HG03521 (cell line): ENCODE measurements at regions not wholly inside any gene's neighbourhood (a gene's known extent, or its start where the extent isn't known, plus 50 kb on each side); places are given as distances from the start of the nearest gene placed in this dataset.
"Not testable (repeated sequence)": the region's sequence is repeated elsewhere in the genome, so short reads cannot be mapped to it uniquely, and the experiment has no call there.

ENCODE experiments used
- ATAC-seq: cut with Tn5 transposase; IDR thresholded peaks from one replicate; pipeline ENCODE4 v1.9.1; 2021; ENCODE audit warnings: mild to moderate bottlenecking, moderate library complexity; ENCODE audit not compliant: unreplicated experiment

DNA sequence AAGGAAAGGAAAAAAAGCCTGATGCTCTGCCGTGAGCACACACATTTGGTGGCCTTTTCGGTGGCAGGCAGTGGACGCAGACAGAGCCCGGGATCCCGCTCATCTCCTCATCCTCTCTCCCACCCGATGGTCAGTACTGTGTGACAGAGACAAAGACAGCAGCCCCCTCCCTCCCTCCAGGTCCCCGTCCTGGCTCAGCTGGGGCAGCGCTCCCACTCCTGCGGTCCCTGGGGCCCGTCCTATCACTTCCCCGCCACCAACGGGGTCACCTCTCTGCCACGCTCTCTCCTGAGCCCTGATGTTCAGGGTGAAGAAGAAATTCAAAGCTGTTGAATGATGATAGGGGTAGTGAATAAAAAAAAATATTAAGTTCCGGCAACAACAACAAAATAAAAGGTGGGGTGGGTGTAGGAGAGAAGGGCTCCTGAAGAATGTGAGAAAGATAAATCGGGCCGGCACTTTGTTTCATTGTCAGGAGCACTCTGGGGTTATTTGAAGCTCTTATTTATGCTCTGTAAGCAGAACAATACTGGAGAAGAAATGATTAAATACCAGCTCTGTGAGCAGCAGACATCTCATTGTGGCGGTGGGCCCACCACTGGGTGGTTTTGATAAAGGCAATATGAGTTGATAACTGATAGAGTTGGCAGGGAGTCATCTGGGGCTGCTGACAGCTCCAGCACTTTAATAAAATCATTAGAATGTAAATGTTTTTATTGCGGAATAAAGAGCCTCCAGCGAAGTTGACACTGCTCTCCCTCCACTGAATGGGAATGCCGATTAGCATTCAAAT is 417.7 kb downstream of the IRX1 start:
- no peak for ATAC-seq

DNA sequence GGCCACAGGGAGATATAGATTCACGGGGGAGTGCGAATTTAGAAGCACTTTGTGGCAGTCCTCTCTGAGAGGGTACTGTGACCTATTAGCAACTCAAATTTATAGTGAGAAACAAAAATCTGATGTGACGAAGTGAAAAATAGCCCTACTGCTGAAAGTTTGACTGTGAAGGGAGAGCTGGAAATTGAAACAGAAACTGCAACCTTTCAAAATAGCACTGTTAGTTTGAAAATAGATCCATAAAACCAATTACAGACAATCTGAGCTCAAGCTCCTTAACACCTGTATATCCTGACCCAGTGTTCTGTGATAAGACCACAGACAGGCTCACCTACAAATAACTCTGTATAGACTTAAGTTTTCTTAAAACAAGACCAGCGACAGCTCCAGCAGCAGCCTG is 420.1 kb downstream of the IRX1 start:
- ATAC-seq = no peak

DNA sequence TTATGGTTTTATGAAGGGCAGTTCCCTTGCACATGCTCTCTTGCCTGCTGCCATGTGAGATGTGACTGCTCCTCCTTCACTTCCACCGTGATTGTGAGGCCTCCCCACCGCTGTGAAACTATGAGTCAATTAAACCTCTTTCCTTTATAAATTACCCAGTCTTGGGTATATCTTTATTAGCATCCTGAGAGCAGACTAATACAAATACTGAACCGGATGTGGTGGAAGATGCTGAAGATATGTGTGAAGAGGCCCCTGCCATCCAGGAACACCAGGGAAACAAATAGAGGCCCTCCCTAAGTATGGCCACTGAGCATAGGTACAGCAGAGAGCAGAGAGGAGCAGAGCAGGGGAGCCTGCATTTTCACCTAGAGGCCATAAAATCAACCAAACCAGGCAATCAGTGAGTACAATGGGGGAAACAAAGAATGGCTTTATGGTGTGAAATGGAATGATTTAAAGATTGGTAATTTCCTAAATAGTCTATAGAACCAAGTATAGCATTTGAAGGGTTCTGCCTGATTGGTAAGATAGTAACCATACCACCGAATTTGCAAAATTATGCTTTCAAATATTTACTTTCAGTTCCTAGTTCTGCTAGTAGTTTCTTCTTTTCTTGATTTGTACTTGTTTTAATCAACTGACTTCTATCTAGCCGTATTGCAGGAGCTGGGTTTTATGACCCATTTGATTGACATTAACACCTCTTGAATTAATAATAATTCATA is 421.6 kb downstream of the IRX1 start:
- ATAC-seq = no peak

DNA sequence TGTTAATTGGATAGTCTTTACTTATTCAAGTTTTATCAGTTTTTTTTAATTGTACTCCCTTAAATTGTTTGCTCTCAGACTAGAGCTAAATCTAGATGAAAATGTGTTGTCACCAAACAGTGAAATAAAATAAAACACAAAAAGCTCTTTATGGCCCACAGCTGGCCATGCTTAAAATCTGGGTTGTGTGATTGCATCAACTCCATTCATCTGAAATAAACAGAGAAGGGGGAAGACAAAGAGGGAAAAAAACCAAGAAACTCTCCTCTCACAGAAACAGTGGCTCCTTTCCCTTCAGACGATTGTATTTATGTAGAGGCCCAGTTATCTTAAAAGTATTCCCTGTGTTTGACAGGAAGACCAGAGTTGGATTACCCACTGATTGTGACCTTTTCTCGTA is 422.4 kb downstream of the IRX1 start:
- ATAC-seq = no peak

DNA sequence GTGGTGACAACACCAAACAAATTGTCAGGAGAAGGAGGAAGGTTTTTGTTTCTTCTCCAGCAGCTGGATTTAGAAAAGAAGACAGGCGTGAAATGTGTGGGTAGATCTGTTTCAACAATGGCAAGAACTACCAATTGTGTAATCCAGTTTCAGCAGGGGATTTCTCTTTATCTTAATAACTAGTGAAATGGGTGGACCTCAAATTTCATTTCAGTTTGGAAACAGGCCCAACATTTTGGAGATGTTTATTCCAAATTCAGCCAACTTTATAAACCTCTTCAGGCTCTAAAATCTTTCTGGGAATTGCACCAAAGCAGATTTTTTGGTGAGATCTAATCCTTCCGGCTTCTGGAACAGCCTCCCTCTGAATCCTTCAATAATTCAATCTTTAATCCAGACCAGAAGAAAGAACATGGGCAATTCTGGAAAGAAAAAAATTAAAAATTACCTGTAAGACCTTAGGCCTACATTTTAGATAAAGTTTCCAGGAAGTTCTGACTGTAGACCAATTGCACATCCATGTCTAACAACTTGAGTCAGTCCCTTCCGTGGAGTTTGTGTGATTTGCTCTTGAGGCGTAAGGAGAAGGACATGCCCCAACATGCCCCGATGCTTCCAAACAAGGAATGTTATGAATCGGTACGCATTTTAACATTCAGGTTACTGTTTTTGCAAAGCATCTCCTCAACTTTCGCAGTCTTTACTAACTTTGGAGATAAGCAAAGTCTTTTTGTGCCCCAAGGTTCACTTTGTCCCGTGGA is 423.6 kb downstream of the IRX1 start:
- ATAC-seq = no peak

DNA sequence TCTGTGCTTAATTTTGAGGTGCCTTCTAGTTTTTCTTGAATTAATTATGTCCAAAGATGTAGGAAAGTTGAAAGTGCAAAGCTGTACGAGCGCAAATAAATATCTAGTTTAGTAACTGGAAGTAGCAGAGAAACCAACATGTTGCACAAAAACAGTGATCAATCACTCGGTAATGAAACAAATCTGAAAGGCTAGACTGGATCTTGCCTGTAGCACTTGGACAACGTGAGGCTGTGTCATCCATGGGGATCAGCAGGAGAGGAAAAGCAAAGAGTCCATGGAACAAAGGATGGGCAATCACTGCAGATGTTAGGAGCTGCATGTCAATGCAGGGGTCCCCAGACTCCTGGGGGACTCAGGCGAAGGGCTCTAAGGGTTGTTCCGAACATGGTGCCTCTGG is 424.2 kb downstream of the IRX1 start:
- ATAC-seq = no peak

DNA sequence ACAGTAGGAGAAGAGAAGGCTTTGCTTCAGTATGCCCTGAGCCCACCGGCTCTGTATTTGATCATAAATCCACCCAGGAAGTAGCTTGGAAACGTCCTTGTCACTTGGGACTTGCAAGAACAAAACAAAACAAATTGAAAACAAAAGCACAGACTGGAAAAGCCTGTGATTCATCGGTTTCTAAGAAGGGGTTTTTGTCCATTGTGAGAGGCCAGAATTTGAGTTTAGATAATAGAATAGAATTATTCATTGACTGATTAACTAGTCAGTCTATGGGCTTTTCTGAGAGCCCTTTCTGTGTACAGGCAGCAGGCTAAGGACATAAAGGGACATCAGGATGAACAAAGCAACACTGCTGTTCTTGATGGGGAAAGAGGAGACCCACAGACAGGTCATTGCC is 424.8 kb downstream of the IRX1 start:
- ATAC-seq = no peak

DNA sequence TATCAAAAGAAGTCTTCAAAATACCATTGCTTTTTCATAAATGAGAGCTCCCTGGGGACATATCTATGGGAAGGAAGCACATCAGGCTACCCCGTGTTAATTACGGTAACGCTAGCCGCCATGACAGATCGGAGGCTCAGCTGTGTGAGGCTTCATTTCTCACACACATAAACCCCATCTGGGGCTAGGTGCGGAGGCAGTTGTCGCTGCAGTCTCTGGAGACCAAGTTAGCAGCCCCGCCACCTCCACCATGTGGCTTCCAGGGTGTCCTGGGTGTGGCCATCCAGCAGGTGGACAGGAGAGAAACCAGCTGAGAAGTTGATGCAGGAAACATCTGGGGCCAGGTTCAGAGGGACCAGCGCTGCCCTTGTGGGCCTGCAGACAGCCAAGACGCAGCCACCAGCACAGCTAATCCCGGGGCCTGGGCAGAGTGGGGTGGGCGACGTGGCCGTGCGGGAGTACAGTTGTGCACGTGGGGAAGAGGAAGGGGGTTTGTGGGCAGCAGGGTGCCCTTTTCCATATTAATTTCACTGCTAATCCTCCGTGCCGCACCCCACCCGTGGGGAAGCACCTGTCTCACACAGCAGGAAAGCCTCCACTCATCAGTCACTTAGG is 426.5 kb downstream of the IRX1 start:
- no peak for ATAC-seq

DNA sequence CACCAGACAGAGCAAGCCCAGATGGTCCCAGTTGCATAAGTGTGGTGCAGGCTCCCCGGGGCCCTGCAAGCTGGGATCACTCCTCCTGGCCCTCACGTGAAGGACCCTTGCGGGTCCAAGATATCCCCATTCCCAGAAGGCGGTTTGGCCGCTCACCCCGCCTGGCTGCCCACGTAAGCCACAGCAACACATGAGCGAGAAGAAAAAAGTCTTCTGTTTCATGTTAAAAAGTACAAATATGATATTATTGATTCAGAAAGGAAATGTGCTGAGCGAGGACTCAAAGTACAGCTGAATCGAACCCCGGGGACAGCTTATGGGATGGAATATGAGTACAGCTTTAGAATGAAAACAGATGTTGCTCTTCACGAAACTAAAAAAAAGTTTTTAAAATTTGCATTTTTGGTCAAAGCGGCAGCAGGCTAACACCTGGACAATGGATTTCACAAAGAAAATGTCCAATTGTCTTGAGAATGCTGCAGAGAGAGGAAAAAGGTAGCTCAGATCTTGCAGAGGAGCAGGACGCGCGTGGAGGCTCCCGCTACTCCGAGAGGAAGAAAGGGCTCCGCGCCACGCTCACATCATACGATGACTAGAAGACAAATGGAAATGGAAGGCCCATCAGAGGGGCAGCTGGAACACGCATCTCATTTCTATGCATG is 427.6 kb downstream of the IRX1 start:
- ATAC-seq = no peak

DNA sequence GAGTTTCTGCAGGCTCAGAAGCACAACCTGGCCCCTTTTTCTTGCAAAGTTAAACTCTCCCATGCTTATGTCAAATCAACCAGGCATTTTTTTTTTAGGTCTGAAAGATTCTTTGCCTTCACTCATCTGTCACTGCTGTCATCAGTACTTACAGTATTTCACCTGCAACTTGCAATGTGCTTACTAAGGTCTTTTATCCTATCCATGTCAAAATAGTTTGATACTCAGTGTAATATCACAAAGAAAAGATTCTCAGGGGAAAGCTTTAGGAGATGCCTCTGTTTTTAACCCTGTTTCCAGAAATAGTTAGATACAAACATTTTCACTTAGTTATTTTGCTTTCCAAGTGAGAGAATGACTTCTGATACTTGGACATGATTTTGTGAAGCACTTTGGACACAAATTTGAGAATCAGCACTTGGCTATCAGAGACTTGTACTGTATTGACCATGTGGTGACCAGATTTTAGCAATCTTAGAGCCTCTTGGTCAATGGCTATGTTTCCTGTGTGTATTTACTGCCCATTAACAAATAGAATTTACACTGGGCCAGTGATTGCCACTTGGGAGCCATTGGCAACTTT is 428.2 kb downstream of the IRX1 start:
- ATAC-seq = no peak

DNA sequence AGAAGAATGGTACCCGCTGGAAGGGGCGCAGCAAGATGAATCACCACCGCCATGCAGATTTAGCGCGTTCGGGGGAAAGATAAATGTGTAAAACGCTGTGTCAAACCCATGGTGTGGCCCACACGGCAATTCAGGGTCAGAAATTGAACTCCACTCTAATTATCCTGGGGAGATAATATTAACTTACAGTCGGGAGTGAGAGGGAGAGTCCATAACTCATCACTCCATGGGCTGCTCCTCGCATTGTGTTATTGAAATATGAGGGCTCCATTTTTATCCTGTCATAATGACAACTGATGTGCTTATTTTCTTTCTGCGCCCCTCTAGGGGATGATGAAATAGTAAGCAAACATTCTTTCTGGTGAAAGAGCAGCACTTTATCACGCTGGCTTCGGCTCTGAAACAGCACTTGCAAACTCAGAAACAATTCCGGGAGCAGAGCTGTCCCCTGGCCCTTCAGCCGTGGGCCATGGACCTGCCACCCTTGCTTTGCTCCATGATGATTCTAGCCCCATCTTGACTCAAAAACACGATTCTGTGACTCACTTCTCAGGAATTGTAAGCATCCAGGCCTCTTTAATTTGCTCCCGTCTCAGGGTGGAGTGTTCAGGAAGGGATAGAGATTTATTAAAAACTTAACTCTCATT is 431.6 kb downstream of the IRX1 start:
- no peak for ATAC-seq

DNA sequence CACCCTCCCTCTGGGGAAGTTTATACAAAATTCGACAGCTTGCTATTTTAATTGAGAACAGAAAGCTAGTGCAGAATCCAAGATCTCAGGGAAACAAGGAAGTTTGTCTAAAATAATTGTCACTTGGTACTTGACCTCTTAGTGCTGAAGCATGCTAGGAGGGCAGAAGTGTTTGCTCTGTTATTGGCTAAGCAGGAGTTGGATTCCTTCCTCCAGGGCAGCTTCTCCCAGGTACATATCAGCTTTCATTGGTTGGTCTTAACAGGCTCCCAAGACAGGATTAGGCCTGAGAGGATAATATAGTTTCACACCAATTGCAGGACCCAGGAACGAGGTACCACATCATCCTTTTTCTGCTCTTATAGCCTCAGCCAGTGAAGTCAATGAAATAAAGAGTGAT is 432.8 kb downstream of the IRX1 start:
- ATAC-seq = no peak

DNA sequence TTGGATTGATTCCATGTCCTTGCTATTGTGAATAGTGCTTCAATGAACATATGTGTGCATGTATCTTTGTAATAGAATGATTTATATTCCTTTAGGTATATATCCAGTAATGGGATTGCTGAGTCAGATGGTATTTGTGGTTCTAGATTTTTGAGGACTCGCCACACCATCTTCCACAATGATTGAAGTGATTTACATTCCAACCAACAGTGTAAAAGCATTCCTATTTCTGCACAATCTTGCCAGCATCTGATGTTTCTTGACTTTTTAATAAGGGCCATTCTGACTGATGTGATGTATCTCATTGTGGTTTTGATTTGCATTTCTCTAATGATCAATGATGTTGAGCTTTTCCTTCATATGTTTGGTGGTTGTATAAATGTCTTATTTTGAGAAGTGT is 437.9 kb downstream of the IRX1 start:
- ATAC-seq = not testable (repeated sequence)

DNA sequence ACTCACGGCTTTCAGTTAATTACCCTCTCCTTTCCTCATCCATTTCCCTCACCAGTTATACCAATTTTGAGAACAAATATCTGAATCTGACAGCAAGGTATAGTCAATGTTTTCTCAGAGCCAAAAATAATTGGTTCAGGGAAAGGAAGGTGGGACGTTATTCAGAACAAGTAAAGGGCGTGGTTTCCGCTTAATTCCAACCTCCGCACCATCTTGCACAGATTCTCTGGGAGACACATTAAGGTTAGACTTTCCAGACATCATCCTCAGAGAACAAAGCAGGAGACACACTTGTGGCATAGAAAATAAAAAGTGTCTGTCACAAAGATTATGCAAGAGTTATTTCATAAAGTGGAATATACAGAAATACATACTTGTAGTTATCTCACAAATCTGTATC is 441.2 kb downstream of the IRX1 start:
- ATAC-seq = no peak

DNA sequence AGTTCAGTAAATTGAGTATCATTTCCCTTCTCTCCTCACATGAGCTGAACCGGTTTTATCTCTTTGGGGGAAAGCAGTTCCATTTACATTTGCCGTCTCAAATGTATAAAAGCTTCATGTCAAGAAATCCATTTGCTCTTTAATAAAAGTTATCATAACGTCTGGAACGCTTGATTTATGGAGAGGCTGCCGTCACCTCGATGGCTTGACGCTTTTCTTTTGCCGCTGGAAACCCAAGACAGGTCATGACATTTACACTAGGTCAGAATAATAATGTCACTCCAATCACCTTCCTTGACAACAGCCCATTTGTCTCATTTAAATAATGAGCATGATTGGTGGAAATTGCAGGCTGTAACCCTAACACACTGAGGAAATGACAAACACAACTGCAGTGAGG is 443.4 kb downstream of the IRX1 start:
- ATAC-seq = no peak

DNA sequence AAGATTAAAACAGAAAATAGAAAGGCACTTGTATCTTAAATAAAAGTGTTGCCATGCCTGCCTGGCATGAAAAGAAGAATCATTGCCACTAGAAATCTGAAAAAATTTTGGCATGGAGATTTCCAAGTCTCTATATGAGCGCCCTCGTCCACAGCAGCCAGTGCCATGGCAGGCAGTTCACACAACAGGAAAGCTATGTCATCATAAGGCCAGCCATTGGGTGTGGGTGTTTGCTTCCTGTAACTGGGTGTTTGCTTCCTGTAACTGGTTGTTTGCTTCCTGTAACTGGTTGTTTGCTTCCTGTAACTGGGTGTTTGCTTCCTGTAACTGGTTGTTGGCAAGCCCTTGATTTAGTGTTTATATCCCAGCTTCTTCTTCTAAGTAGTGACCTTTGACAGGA is 446.7 kb downstream of the IRX1 start:
- ATAC-seq = no peak

DNA sequence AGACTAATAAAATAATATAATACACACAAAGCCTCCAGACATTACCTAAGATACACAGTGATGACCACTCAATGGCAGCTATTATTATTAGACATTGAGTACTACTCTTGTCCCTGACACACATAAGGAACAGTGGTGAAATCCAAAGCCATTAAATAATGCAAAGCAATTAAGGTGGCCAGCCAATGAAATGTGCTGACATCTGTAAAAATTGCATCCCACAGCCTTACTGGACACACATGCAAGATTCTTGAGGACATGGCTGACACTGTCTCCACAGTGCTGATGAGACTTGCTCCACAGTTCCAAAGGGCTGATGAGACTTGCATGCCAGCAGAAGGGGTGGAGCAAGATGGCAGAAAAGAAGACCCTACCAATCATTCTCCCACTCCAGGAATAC is 447.5 kb downstream of the IRX1 start:
- ATAC-seq = no peak

DNA sequence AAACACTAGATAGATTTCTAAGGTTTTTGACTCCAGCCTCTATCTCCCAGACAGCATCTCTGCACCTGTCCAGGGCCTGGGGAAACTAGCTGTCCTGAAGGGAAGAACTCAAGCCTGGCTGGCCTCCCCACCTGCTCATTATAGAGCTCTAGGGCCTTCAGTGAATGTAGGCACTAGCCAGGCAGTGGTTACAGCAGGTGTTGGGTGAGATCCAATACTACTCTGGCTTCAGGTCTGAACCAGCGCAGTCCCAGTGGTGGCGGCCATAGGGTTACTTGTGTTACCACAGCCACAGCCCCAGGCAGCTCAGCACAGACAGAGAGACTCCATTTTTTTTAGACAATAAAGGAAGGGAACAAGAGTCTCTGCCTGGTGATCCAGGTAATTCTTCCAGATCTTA is 449.2 kb downstream of the IRX1 start:
- ATAC-seq = no peak

DNA sequence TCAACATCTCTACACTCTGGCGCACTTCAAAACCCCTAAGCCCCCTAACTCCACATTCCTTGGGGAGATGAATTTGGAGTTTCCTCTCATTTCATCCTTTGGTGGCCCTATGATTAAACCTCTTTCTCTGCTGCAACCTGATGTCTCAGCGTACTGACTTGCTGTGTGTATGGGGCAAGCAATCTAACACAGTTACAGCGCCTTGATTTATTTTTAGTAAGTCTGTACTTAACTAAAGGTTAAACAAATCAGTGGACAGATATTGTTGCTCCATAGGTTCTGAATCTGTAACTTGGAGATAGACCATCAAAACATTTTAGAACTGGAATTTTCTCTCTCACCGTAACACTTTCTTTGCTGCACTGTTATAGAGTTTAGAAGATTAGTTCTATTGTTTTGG is 452.8 kb downstream of the IRX1 start:
- ATAC-seq = no peak

DNA sequence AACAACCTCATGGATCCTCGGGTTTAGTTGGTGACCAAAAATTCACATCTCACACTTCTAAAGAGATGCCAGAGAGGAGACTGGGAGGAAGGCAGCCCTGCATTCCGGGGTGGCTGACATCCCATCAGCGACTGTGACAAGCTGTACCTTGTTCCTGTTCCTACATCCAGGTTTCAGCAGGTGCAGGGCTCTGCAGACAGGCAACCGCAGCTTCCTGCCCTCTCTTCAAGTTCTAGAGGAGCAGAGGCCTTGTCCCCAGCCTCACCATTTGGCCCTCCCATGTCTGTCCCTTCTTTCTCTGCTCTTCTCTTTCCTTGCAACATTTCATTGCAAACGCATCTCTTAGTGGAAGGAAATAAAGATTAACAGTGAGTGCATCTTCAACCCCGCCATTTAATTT is 454.6 kb downstream of the IRX1 start:
- ATAC-seq = no peak
